ENCODE measurements at regions not wholly inside any gene's neighbourhood (a gene's known extent, or its start where the extent isn't known, plus 50 kb on each side); places are given as distances from the start of the nearest gene placed in this dataset.

DNA sequence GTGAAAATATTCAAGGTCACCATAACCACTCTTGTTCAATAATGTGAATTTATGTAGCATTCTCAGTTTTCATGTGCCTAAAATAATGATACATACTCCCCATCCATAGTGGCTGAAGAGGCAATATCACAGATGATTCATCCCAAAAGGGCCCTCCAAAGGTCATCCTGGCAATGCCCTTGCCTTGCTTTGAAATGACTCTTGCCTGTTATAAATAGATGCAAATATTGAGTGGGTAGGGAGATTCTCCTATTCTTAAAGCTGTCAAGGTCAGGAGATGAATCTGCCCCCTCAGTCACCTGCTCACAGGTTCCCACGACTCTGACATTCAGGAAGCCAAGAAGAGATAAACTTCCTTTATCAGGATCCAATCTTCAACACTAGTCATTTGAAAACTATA lies 490.5 kb downstream of the TNS1 start:
- Histone ChIP-seq H4K91ac (ENCODE audit: low read depth, low read length) (no peak overlapping the region), H3K9me3 (ENCODE audit: insufficient read depth, low read depth, low read length) (no peaks in the 10 kb centered on the region), H2AK5ac (ENCODE audit: low read length) (no peak overlapping the region), H4K12ac (ENCODE audit: low read depth, low read length) (no peak overlapping the region), H2BK12ac (ENCODE audit: low read length) (no peak overlapping the region), H3K4me3 (ENCODE audit: low read depth, low read length) (no peak overlapping the region), H3K79me1 (ENCODE audit: low read length) (peaks cover 6% of the 10 kb centered on the region), H3K27me3 (ENCODE audit: insufficient read depth, low read length) (no peaks in the 10 kb centered on the region), H3K18ac (ENCODE audit: low read length) (no peak overlapping the region), H3K79me2 (ENCODE audit: control insufficient read depth, insufficient read depth, low read length, poor library complexity) (no peaks in the 10 kb centered on the region), H2BK120ac (ENCODE audit: insufficient read depth, low read length, poor library complexity) (no peak overlapping the region), H3K4ac (ENCODE audit: low read depth, low read length) (no peak overlapping the region), H3K4me1 (ENCODE audit: control insufficient read depth in 1 of 2, insufficient read depth in 2 of 2, low read length in 2 of 2) (peaks cover 2 to 3% of the 10 kb centered on the region in 2 experiments), H3K27ac (ENCODE audit: low read depth, low read length) (no peak overlapping the region), H3K9ac (ENCODE audit: low read length) (no peak overlapping the region), H3K14ac (ENCODE audit: low read length) (no peak overlapping the region), H3K36me3 (ENCODE audit: control insufficient read depth in 1 of 2, insufficient read depth in 2 of 2, low read length in 2 of 2) (no peaks in the 10 kb centered on the region), H3K4me2 (ENCODE audit: low read length) (no peak overlapping the region), H3K23ac (ENCODE audit: low read length) (no peak overlapping the region), H2BK5ac (ENCODE audit: low read depth, low read length, poor library complexity) (no peak overlapping the region), H2AFZ (ENCODE audit: insufficient read depth, low read length, poor library complexity) (no peak overlapping the region), H4K8ac (ENCODE audit: low read depth, low read length) (no peak overlapping the region)
- no CpG with 5 or more reads among the region's 1 CpG for WGBS (ENCODE audit: extremely low coverage, insufficient coverage, insufficient read length)
- no peak for DNase-seq

DNA sequence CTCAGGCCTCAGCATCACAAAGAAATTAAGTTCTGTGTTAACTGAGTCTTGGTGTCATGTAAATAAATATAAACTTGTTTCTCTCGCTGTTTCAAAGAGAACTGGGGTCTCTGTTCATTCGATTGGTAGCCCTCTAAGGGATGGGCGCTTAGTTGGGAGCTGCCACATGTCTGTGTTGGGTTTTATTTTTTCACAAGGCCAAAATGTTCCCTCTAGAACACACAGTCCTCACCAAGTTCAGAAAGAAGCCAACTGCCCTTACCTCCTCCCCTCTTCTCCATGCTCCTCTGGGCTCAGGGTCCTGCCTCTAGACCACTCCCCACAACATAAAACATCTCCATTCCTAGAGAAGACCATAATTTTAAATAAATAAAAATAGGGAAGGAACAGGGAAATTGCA lies 490.9 kb downstream of the TNS1 start:
- peak overlapping the region; percentile 20 for H2BK120ac ChIP-seq (ENCODE audit: insufficient read depth, low read length, poor library complexity)
- DNase-seq: no peak
- H3K14ac ChIP-seq (ENCODE audit: low read length): peak overlapping the region; percentile 80
- peak overlapping the region; percentile 66 for H4K8ac ChIP-seq (ENCODE audit: low read depth, low read length)
- peak overlapping the region; percentile 87 for H2AK5ac ChIP-seq (ENCODE audit: low read length)
- H3K4me3 ChIP-seq (ENCODE audit: low read depth, low read length): no peak overlapping the region
- no CpG with 5 or more reads among the region's 3 CpGs for WGBS (ENCODE audit: extremely low coverage, insufficient coverage, insufficient read length)
- peak overlapping the region; percentile 64 for H2BK5ac ChIP-seq (ENCODE audit: low read depth, low read length, poor library complexity)
- no peak overlapping the region for H3K27ac ChIP-seq (ENCODE audit: low read depth, low read length)
- no peak overlapping the region for H4K12ac ChIP-seq (ENCODE audit: low read depth, low read length)
- no peak overlapping the region for H3K23ac ChIP-seq (ENCODE audit: low read length)
- H3K4ac ChIP-seq (ENCODE audit: low read depth, low read length): peak overlapping the region; percentile 31
- peaks cover 6% of the 10 kb centered on the region for H3K79me1 ChIP-seq (ENCODE audit: low read length)
- H3K4me1 ChIP-seq (ENCODE audit: control insufficient read depth in 1 of 2, insufficient read depth in 2 of 2, low read length in 2 of 2): peaks cover 2 to 3% of the 10 kb centered on the region in 2 experiments
- no peaks in the 10 kb centered on the region for H3K27me3 ChIP-seq (ENCODE audit: insufficient read depth, low read length)
- no peak overlapping the region for H3K9ac ChIP-seq (ENCODE audit: low read length)
- H3K36me3 ChIP-seq (ENCODE audit: control insufficient read depth in 1 of 2, insufficient read depth in 2 of 2, low read length in 2 of 2): no peaks in the 10 kb centered on the region
- no peaks in the 10 kb centered on the region for H3K79me2 ChIP-seq (ENCODE audit: control insufficient read depth, insufficient read depth, low read length, poor library complexity)
- peak overlapping the region; percentile 93 for H2BK12ac ChIP-seq (ENCODE audit: low read length)
- H3K18ac ChIP-seq (ENCODE audit: low read length): no peak overlapping the region
- no peak overlapping the region for H3K4me2 ChIP-seq (ENCODE audit: low read length)
- peak overlapping the region; percentile 50 for H4K91ac ChIP-seq (ENCODE audit: low read depth, low read length)
- no peak overlapping the region for H2AFZ ChIP-seq (ENCODE audit: insufficient read depth, low read length, poor library complexity)
- H3K9me3 ChIP-seq (ENCODE audit: insufficient read depth, low read depth, low read length): no peaks in the 10 kb centered on the region

DNA sequence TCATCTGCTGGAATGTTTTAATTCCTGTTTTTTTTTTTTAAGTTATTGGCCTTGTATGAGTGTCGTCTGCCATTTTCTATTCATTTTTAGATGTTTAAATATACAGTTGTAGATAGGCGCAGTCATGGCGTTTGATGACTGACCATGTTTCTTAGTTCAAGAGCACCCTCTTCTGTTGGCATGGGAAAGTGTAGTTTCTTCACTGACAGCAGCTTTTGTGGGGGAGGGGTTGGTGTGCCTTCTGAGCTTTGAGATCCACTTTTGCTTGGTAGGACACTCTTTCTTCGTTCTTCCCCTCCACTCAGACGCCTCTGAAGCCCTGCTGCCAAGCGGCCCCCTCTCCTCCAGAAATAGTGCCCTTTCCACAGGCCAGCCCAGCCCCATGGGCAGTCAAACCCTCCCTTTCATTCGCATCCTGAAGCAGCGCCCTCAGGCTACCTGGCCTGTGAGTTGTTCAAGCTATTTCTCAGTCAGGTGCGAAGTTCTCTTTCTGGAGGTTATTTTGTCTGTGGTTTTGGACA lies 492.0 kb downstream of the TNS1 start:
- H4K12ac ChIP-seq (ENCODE audit: low read depth, low read length): peak overlapping the region; percentile 8
- peak overlapping the region; percentile 3 for H3K18ac ChIP-seq (ENCODE audit: low read length)
- peak overlapping the region; percentile 82 for H4K91ac ChIP-seq (ENCODE audit: low read depth, low read length)
- H3K79me1 ChIP-seq (ENCODE audit: low read length): peaks cover 6% of the 10 kb centered on the region
- peak overlapping the region; percentile 73 for H3K27ac ChIP-seq (ENCODE audit: low read depth, low read length)
- H3K14ac ChIP-seq (ENCODE audit: low read length): peak overlapping the region; percentile 49
- H2BK5ac ChIP-seq (ENCODE audit: low read depth, low read length, poor library complexity): peak overlapping the region; percentile 91
- DNase-seq: peak; percentile 54 to 80
- no peaks in the 10 kb centered on the region for H3K9me3 ChIP-seq (ENCODE audit: insufficient read depth, low read depth, low read length)
- no peak overlapping the region for H3K23ac ChIP-seq (ENCODE audit: low read length)
- peak overlapping the region; percentile 74 for H3K4ac ChIP-seq (ENCODE audit: low read depth, low read length)
- H3K4me1 ChIP-seq (ENCODE audit: control insufficient read depth in 1 of 2, insufficient read depth in 2 of 2, low read length in 2 of 2): peaks cover 2 to 3% of the 10 kb centered on the region in 2 experiments
- no peaks in the 10 kb centered on the region for H3K27me3 ChIP-seq (ENCODE audit: insufficient read depth, low read length)
- H3K36me3 ChIP-seq (ENCODE audit: control insufficient read depth in 1 of 2, insufficient read depth in 2 of 2, low read length in 2 of 2): no peaks in the 10 kb centered on the region
- peak overlapping the region; percentile 51 for H4K8ac ChIP-seq (ENCODE audit: low read depth, low read length)
- H3K4me3 ChIP-seq (ENCODE audit: low read depth, low read length): no peak overlapping the region
- H3K9ac ChIP-seq (ENCODE audit: low read length): no peak overlapping the region
- no CpG with 5 or more reads among the region's 9 CpGs for WGBS (ENCODE audit: extremely low coverage, insufficient coverage, insufficient read length)
- peak overlapping the region; percentile 71 for H2AK5ac ChIP-seq (ENCODE audit: low read length)
- H2BK12ac ChIP-seq (ENCODE audit: low read length): peak overlapping the region; percentile 94
- H3K79me2 ChIP-seq (ENCODE audit: control insufficient read depth, insufficient read depth, low read length, poor library complexity): no peaks in the 10 kb centered on the region
- peak overlapping the region; percentile 75 for H2AFZ ChIP-seq (ENCODE audit: insufficient read depth, low read length, poor library complexity)
- peak overlapping the region; percentile 38 for H3K4me2 ChIP-seq (ENCODE audit: low read length)
- peak overlapping the region; percentile 85 for H2BK120ac ChIP-seq (ENCODE audit: insufficient read depth, low read length, poor library complexity)

DNA sequence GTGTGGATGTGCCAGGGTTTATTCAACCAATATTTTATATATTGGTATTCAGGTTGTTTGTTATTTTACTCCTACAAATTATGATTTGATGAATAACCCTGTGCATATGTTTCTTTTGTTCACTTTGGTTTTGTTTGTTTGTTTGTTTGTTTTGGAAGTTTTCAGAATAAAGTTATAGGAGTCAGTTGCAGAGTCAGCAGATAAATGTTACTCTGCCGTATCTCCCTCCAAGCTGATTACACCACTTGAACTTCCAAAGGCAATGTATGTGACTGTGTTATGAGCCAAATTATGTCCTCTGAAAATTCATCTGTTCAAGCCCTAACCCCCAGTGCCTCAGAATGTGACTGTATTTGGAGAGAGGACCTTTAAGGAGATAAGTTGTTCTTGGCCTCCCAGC lies 497.5 kb downstream of the TNS1 start:
- Histone ChIP-seq H3K79me2 (ENCODE audit: control insufficient read depth, insufficient read depth, low read length, poor library complexity) (no peaks in the 10 kb centered on the region), H2BK12ac (ENCODE audit: low read length) (no peak overlapping the region), H2BK120ac (ENCODE audit: insufficient read depth, low read length, poor library complexity) (no peak overlapping the region), H3K9ac (ENCODE audit: low read length) (no peak overlapping the region), H3K27me3 (ENCODE audit: insufficient read depth, low read length) (no peaks in the 10 kb centered on the region), H3K4ac (ENCODE audit: low read depth, low read length) (no peak overlapping the region), H3K18ac (ENCODE audit: low read length) (no peak overlapping the region), H4K12ac (ENCODE audit: low read depth, low read length) (no peak overlapping the region), H3K36me3 (ENCODE audit: control insufficient read depth in 1 of 2, insufficient read depth in 2 of 2, low read length in 2 of 2) (no peaks in the 10 kb centered on the region), H3K4me3 (ENCODE audit: low read depth, low read length) (no peak overlapping the region), H4K91ac (ENCODE audit: low read depth, low read length) (no peak overlapping the region), H3K79me1 (ENCODE audit: low read length) (peaks cover 3% of the 10 kb centered on the region), H4K8ac (ENCODE audit: low read depth, low read length) (no peak overlapping the region), H3K27ac (ENCODE audit: low read depth, low read length) (no peak overlapping the region), H3K4me1 (ENCODE audit: control insufficient read depth in 1 of 2, insufficient read depth in 2 of 2, low read length in 2 of 2) (no peaks in the 10 kb centered on the region), H3K9me3 (ENCODE audit: insufficient read depth, low read depth, low read length) (no peaks in the 10 kb centered on the region), H2AK5ac (ENCODE audit: low read length) (no peak overlapping the region), H2BK5ac (ENCODE audit: low read depth, low read length, poor library complexity) (no peak overlapping the region), H2AFZ (ENCODE audit: insufficient read depth, low read length, poor library complexity) (no peak overlapping the region), H3K4me2 (ENCODE audit: low read length) (no peak overlapping the region), H3K23ac (ENCODE audit: low read length) (no peak overlapping the region), H3K14ac (ENCODE audit: low read length) (no peak overlapping the region)
- WGBS (ENCODE audit: extremely low coverage, insufficient coverage, insufficient read length): no CpG with 5 or more reads among the region's 1 CpG
- no peak for DNase-seq
